Endothelial cell of umbilical vein (primary cell): ENCODE measurements at regions not wholly inside any gene's neighbourhood (a gene's known extent, or its start where the extent isn't known, plus 50 kb on each side); places are given as distances from the start of the nearest gene placed in this dataset.

ENCODE experiments used
- BruUV-seq: library from RNA; stranded (reverse); fragments of 400-500 nt; replicated peaks from 2 replicates; lab custom pipeline; 2021; lab: Mats Ljungman, UMichigan
- CTCF ChIA-PET: fragments of 300-600, 350-600 bp; sonication (Branson Sonifier 250); formaldehyde crosslinking; loops from one replicate; lab custom pipeline; 2021; ENCODE audit warnings: antibody characterized with exemption, inconsistent platforms; lab: Charles Lee
- POLR2A ChIA-PET: fragments of 300-600, 350-600 bp; sonication (Branson Sonifier 250); formaldehyde crosslinking; loops from one replicate; lab custom pipeline; 2021; ENCODE audit warnings: antibody characterized with exemption, inconsistent platforms; lab: Charles Lee
- DNase-seq: peaks from one replicate; pipeline ENCODE4 v3.0.0-alpha.2; 2011; ENCODE audit warnings: low read depth, low spot score
- FAIRE-seq: peaks from 2 replicates; lab custom pipeline; 2011; peaks lifted over from hg19 to GRCh38; lab: Jason Lieb, UNC
- H2AFZ ChIP-seq: 2 replicates; pipeline ENCODE4 v1.6.0; 2012; ENCODE audit warnings: low read depth, low read length, control low read depth, inconsistent platforms
- H3K27ac ChIP-seq: 2 replicates; pipeline ENCODE4 v1.5.1; 2011; ENCODE audit warnings: low read depth, mild to moderate bottlenecking, control low read depth, low read length, moderate library complexity; ENCODE audit not compliant: insufficient read depth
- H3K27me3 ChIP-seq, 2 experiments: 2 replicates each; pipeline versions ENCODE4 v1.6.0 to v1.6.1; 2011; ENCODE audit warnings: low read length in 2 of 2, mixed read lengths in 1 of 2; ENCODE audit not compliant: control insufficient read depth in 2 of 2, insufficient read depth in 2 of 2
- H3K36me3 ChIP-seq, 2 experiments: 2 replicates in 1 of 2; 3 replicates in 1 of 2; pipeline ENCODE4 v1.5.1; 2011; ENCODE audit warnings: low read length in 2 of 2, mild to moderate bottlenecking in 1 of 2, moderate library complexity in 1 of 2; ENCODE audit not compliant: control insufficient read depth in 2 of 2, insufficient read depth in 2 of 2; ENCODE audit errors: extremely low read depth in 1 of 2
- H3K4me1 ChIP-seq: 3 replicates; pipeline ENCODE4 v1.5.1; 2011; ENCODE audit warnings: mild to moderate bottlenecking, low read length; ENCODE audit not compliant: control insufficient read depth, insufficient read depth; ENCODE audit errors: extremely low read depth
- H3K4me2 ChIP-seq: 2 replicates; pipeline ENCODE4 v1.6.1; 2011; ENCODE audit warnings: low read length, control low read depth, mixed read lengths; ENCODE audit not compliant: insufficient read depth
- H3K4me3 ChIP-seq, 3 experiments: fragments of 200-600 bp in 1 of 3; sonication (generic), shearing (Covaris generic) in 1 of 3; replicated peaks in 1 of 3; 2 replicates each; pipeline ENCODE4 v1.5.1; 2011 to 2016; ENCODE audit warnings: control low read depth in 3 of 3, low read length in 3 of 3, mild to moderate bottlenecking in 2 of 3, inconsistent platforms in 1 of 3, low read depth in 1 of 3, moderate library complexity in 1 of 3; ENCODE audit not compliant: insufficient read depth in 1 of 3
- H3K79me2 ChIP-seq: 2 replicates; pipeline ENCODE4 v1.6.0; 2012; ENCODE audit warnings: low read length, inconsistent platforms; ENCODE audit not compliant: control insufficient read depth, insufficient read depth
- H3K9ac ChIP-seq: replicated peaks from 2 replicates; pipeline ENCODE3; 2011; ENCODE audit warnings: low read length, control low read depth; ENCODE audit not compliant: insufficient read depth; ENCODE audit errors: extremely low read depth
- H3K9me1 ChIP-seq: replicated peaks from 3 replicates; pipeline ENCODE4 v1.6.0; 2011; ENCODE audit warnings: mild to moderate bottlenecking, low read length; ENCODE audit not compliant: control insufficient read depth, insufficient read depth; ENCODE audit errors: extremely low read depth
- H3K9me3 ChIP-seq: replicated peaks from 2 replicates; pipeline ENCODE4 v1.5.1; 2012; ENCODE audit warnings: low read length, inconsistent platforms; ENCODE audit not compliant: control insufficient read depth, insufficient read depth
- H4K20me1 ChIP-seq: replicated peaks from 2 replicates; pipeline ENCODE3; 2011; ENCODE audit warnings: mild to moderate bottlenecking, low read length; ENCODE audit not compliant: control insufficient read depth, insufficient read depth; ENCODE audit errors: extremely low read depth
- EZH2 ChIP-seq: IDR thresholded peaks from 2 replicates; pipeline ENCODE4 v1.6.1; 2012; ENCODE audit warnings: borderline replicate concordance, low read depth, mild to moderate bottlenecking, moderate library complexity, low read length, inconsistent platforms; ENCODE audit not compliant: severe bottlenecking
- FOS ChIP-seq: IDR thresholded peaks from 2 replicates; pipeline ENCODE4 v1.6.1; 2011; ENCODE audit warnings: mild to moderate bottlenecking, low read length, moderate library complexity, borderline replicate concordance; ENCODE audit not compliant: insufficient read depth
- GATA2 ChIP-seq: IDR thresholded peaks from 2 replicates; pipeline ENCODE4 v1.7.0; 2011; ENCODE audit warnings: low read depth, mild to moderate bottlenecking, moderate library complexity, mixed read lengths, low read length; ENCODE audit not compliant: insufficient read length, insufficient read depth
- JUN ChIP-seq: IDR thresholded peaks from 2 replicates; pipeline ENCODE4 v1.6.1; 2011; ENCODE audit warnings: borderline replicate concordance, low read depth; ENCODE audit not compliant: insufficient read length, insufficient read depth
- MYC ChIP-seq: IDR thresholded peaks from one replicate; pipeline ENCODE4 v1.6.1; 2011; ENCODE audit warnings: mild to moderate bottlenecking, low read depth, low read length
- POLR2A ChIP-seq: IDR thresholded peaks from 2 replicates; pipeline ENCODE4 v1.6.1; 2012; ENCODE audit warnings: low read depth, mild to moderate bottlenecking, control low read depth, low read length
- POLR2AphosphoS5 ChIP-seq: IDR thresholded peaks from 2 replicates; pipeline ENCODE4 v1.6.1; 2012; ENCODE audit warnings: low read depth, mild to moderate bottlenecking, control low read depth, low read length, moderate library complexity; ENCODE audit not compliant: insufficient read depth
- dilution Hi-C: fragments of 300-500 bp; cut with MboI; formaldehyde crosslinking; loops from one replicate; pipeline ENCODE4 v1.15.0; 2019; ENCODE audit warnings: low sequenced_read_pairs; ENCODE audit not compliant: extremely low pct_ligation_motif_present
- intact Hi-C: fragments of 100-400 bp; cut with micrococcal nuclease; formaldehyde crosslinking; loops from one replicate; pipeline ENCODE4 v1.10.0; 2022
- TF ChIP-seq, protein P1 (sequence below): IDR thresholded peaks from 2 replicates; pipeline ENCODE4 v1.6.1; 2011; ENCODE audit not compliant: insufficient read depth, insufficient read length
- TF ChIP-seq, protein P2 (sequence below), 2 donors: IDR thresholded peaks; 1 replicate in 1 of 2; 2 replicates in 1 of 2; pipeline ENCODE4 v1.5.1; 2011; ENCODE audit warnings: low read length in 2 of 2, mild to moderate bottlenecking in 2 of 2, moderate library complexity in 2 of 2, control low read depth in 1 of 2, inconsistent platforms in 1 of 2, low read depth in 1 of 2; ENCODE audit not compliant: insufficient read depth in 1 of 2; ENCODE audit errors: extremely low read depth in 1 of 2

DNA sequence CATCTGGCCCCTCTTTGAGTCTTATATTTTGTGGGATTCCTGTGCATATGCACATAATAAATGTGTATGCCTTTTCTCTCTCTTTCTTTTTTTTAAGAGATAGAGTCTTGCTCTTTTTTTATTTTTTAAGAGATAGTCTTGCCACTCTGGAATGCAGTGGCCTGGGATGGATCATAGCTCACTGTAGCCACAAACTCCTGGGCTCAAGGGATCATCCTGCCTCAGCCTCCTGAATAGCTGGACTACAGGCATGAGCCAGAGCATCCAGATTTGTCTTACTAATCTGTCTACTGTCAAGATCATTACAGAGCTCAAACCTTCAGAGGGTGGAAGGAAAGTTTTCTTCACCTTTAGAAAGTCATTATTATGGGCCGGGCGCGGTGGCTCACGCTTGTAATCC, 342.2 kb upstream of the LRRTM4 start:
- no peak overlapping the region for H3K4me2 ChIP-seq
- intact Hi-C loops = no loop called here
- H3K9me1 ChIP-seq = no peaks in the 10 kb centered on the region

DNA sequence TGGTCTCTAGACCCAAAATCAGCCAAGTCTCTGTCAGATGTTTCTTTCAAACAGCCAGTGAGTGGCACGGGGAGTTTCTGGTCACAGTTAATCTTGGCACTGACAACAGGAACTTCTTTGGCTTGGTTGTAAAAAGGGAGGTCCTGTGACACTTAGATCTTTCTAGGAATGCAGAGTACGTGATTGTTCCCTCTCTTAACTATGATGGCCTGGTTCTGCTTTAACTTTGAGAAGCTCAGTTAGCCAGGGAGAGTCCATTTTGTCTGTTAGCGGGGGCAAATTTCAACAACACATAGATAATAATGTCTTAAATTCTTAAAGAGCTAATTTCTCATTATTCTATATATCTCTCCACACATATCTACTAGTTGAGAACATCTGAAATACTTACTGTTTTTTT, 344.5 kb upstream of the LRRTM4 start:
- Histone ChIP-seq H3K4me3 (no peak overlapping the region), H3K27me3 (no peaks in the 10 kb centered on the region), H3K4me2 (no peak overlapping the region), H3K9ac (no peak overlapping the region), H3K79me2 (no peaks in the 10 kb centered on the region), H3K27ac (no peak overlapping the region), H3K9me3 (peaks cover 3% of the 10 kb centered on the region), H2AFZ (no peak overlapping the region), H4K20me1 (no peaks in the 10 kb centered on the region), H3K9me1 (no peaks in the 10 kb centered on the region), H3K36me3 (no peaks in the 10 kb centered on the region), H3K4me1 (no peaks in the 10 kb centered on the region)
- TF ChIP-seq POLR2A (no peak), EZH2 (no peak), POLR2AphosphoS5 (no peak), FOS (no peak), GATA2 (no peak), JUN (no peak), MYC (no peak)
- TF ChIP-seq, protein P1, sequence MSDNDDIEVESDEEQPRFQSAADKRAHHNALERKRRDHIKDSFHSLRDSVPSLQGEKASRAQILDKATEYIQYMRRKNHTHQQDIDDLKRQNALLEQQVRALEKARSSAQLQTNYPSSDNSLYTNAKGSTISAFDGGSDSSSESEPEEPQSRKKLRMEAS = no peak
- TF ChIP-seq, protein P2, sequence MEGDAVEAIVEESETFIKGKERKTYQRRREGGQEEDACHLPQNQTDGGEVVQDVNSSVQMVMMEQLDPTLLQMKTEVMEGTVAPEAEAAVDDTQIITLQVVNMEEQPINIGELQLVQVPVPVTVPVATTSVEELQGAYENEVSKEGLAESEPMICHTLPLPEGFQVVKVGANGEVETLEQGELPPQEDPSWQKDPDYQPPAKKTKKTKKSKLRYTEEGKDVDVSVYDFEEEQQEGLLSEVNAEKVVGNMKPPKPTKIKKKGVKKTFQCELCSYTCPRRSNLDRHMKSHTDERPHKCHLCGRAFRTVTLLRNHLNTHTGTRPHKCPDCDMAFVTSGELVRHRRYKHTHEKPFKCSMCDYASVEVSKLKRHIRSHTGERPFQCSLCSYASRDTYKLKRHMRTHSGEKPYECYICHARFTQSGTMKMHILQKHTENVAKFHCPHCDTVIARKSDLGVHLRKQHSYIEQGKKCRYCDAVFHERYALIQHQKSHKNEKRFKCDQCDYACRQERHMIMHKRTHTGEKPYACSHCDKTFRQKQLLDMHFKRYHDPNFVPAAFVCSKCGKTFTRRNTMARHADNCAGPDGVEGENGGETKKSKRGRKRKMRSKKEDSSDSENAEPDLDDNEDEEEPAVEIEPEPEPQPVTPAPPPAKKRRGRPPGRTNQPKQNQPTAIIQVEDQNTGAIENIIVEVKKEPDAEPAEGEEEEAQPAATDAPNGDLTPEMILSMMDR (IDR thresholded peaks at IDR 0.05; ENCODE audit: extremely low read depth in 1 of 2, insufficient read depth in 1 of 2, low read depth in 1 of 2, low read length in 2 of 2) = no peak
- ChIA-PET CTCF (no interaction called here), POLR2A (no interaction called here)
- FAIRE-seq (no peak), DNase-seq (no peak)
- intact Hi-C loops = no loop called here
- dilution Hi-C loops = no loop called here
- BruUV-seq = no TSS peak

More for the DNA sequence above, 342.2 kb upstream of the LRRTM4 start:
- no peak for DNase-seq
- no TSS peak for BruUV-seq
- H3K9me3 ChIP-seq = peaks cover 3% of the 10 kb centered on the region
- H3K4me3 ChIP-seq = no peak overlapping the region
- no peaks in the 10 kb centered on the region for H3K4me1 ChIP-seq
- dilution Hi-C loops = no loop called here
- H3K27me3 ChIP-seq = no peaks in the 10 kb centered on the region
- ChIA-PET CTCF (interaction anchor here (0.7 kb wide), 1 partner anchor 88 kb away, joined by 3 read pairs; no protein-coding TSS in a partner anchor), POLR2A (no interaction called here)
- no peak for TF ChIP-seq FOS
- no peak for TF ChIP-seq JUN
- TF ChIP-seq GATA2 = no peak
- TF ChIP-seq EZH2 = no peak
- TF ChIP-seq POLR2A = no peak
- TF ChIP-seq POLR2AphosphoS5 = no peak
- no peak for TF ChIP-seq MYC
- H3K27ac ChIP-seq = no peak overlapping the region
- no peak overlapping the region for H2AFZ ChIP-seq
- H4K20me1 ChIP-seq = no peaks in the 10 kb centered on the region
- H3K36me3 ChIP-seq = no peaks in the 10 kb centered on the region
- H3K9ac ChIP-seq = no peak overlapping the region
- no peaks in the 10 kb centered on the region for H3K79me2 ChIP-seq
- FAIRE-seq = no peak
